ENCODE measurements at regions not wholly inside any gene's neighbourhood (a gene's known extent, or its start where the extent isn't known, plus 50 kb on each side); places are given as distances from the start of the nearest gene placed in this dataset.
"Not testable (repeated sequence)": the region's sequence is repeated elsewhere in the genome, so short reads cannot be mapped to it uniquely, and the experiment has no call there.

- DNase-seq (ENCODE audit: low read depth) (no peak), FAIRE-seq (no peak)
- no peak overlapping the region for H3K27ac ChIP-seq (ENCODE audit: low read depth, low read length)
- H3K4me1 ChIP-seq (ENCODE audit: insufficient read depth, low read length), result no peaks in the 10 kb centered on the region
- no peak overlapping the region for H3K27ac Mint-ChIP-seq (ENCODE audit: unreplicated experiment)
- no peaks in the 10 kb centered on the region for H3K27me3 Mint-ChIP-seq (ENCODE audit: low read depth, unreplicated experiment)
- no peak overlapping the region for H2AFZ ChIP-seq (ENCODE audit: low read depth, low read length)
- no peaks in the 10 kb centered on the region for H3K4me1 Mint-ChIP-seq (ENCODE audit: low read depth, unreplicated experiment)
- H3K9me3 ChIP-seq (ENCODE audit: insufficient read depth, low read depth, low read length), result peaks cover 8% of the 10 kb centered on the region
- H3K9ac ChIP-seq (ENCODE audit: low read length), result no peak overlapping the region
- H3K4me2 ChIP-seq (ENCODE audit: low read length), result no peak overlapping the region
- H3K27me3 ChIP-seq (ENCODE audit: insufficient read depth, low read length), result no peaks in the 10 kb centered on the region
- no peaks in the 10 kb centered on the region for H3K36me3 Mint-ChIP-seq (ENCODE audit: low read depth, unreplicated experiment)
- H4K20me1 ChIP-seq (ENCODE audit: insufficient read depth, low read length), result no peaks in the 10 kb centered on the region
- no peak overlapping the region for H3K4me3 Mint-ChIP-seq (ENCODE audit: unreplicated experiment)
- peaks cover 18% of the 10 kb centered on the region for H3K9me3 Mint-ChIP-seq (ENCODE audit: unreplicated experiment)
- H3K4me3 ChIP-seq (ENCODE audit: insufficient read depth, low read depth, low read length), result no peak overlapping the region
- H3K79me2 ChIP-seq (ENCODE audit: insufficient read depth, low read length), result no peaks in the 10 kb centered on the region
- H3K36me3 ChIP-seq (ENCODE audit: insufficient read depth, low read length), result no peaks in the 10 kb centered on the region
- TF ChIP-seq EZH2 (IDR thresholded peaks at IDR 0.05; ENCODE audit: insufficient read depth, low read length), result no peak
- no peak for TF ChIP-seq CTCF (IDR thresholded peaks at IDR 0.05; ENCODE audit: insufficient read depth, low read depth, low read length)
Observed at GRCh38 chr20:30488941-30489613, 768.4 kb upstream of the DEFB115 start.

GRCh38 chr20:30489614-30490003, 767.9 kb upstream of the DEFB115 start:
- Histone ChIP-seq H3K36me3 (ENCODE audit: insufficient read depth, low read length) (no peaks in the 10 kb centered on the region), H3K9me3 (ENCODE audit: insufficient read depth, low read depth, low read length) (peaks cover 8% of the 10 kb centered on the region), H3K4me2 (ENCODE audit: low read length) (no peak overlapping the region), H2AFZ (ENCODE audit: low read depth, low read length) (no peak overlapping the region), H3K4me3 (ENCODE audit: insufficient read depth, low read depth, low read length) (no peak overlapping the region), H3K9ac (ENCODE audit: low read length) (no peak overlapping the region), H3K4me1 (ENCODE audit: insufficient read depth, low read length) (no peaks in the 10 kb centered on the region), H3K27me3 (ENCODE audit: insufficient read depth, low read length) (no peaks in the 10 kb centered on the region), H4K20me1 (ENCODE audit: insufficient read depth, low read length) (no peaks in the 10 kb centered on the region), H3K27ac (ENCODE audit: low read depth, low read length) (no peak overlapping the region), H3K79me2 (ENCODE audit: insufficient read depth, low read length) (no peaks in the 10 kb centered on the region)
- Mint-ChIP-seq H3K36me3 (ENCODE audit: low read depth, unreplicated experiment) (no peaks in the 10 kb centered on the region), H3K27me3 (ENCODE audit: low read depth, unreplicated experiment) (no peaks in the 10 kb centered on the region), H3K9me3 (ENCODE audit: unreplicated experiment) (peaks cover 18% of the 10 kb centered on the region), H3K4me1 (ENCODE audit: low read depth, unreplicated experiment) (no peaks in the 10 kb centered on the region), H3K27ac (ENCODE audit: unreplicated experiment) (no peak overlapping the region), H3K4me3 (ENCODE audit: unreplicated experiment) (no peak overlapping the region)
- no peak for DNase-seq (ENCODE audit: low read depth)
- TF ChIP-seq EZH2 (IDR thresholded peaks at IDR 0.05; ENCODE audit: insufficient read depth, low read length) (no peak), CTCF (IDR thresholded peaks at IDR 0.05; ENCODE audit: insufficient read depth, low read depth, low read length) (no peak)
- no peak for FAIRE-seq

GRCh38 chr20:30491016-30491415, 766.4 kb upstream of the DEFB115 start:
- H3K27ac Mint-ChIP-seq (ENCODE audit: unreplicated experiment), result no peak overlapping the region
- DNase-seq (ENCODE audit: low read depth) (no peak), FAIRE-seq (no peak)
- no peaks in the 10 kb centered on the region for H3K4me1 Mint-ChIP-seq (ENCODE audit: low read depth, unreplicated experiment)
- Histone ChIP-seq H2AFZ (ENCODE audit: low read depth, low read length) (no peak overlapping the region), H3K4me1 (ENCODE audit: insufficient read depth, low read length) (no peaks in the 10 kb centered on the region), H3K27me3 (ENCODE audit: insufficient read depth, low read length) (no peaks in the 10 kb centered on the region), H3K9ac (ENCODE audit: low read length) (no peak overlapping the region), H3K27ac (ENCODE audit: low read depth, low read length) (no peak overlapping the region), H3K9me3 (ENCODE audit: insufficient read depth, low read depth, low read length) (peaks cover 5% of the 10 kb centered on the region), H3K4me3 (ENCODE audit: insufficient read depth, low read depth, low read length) (no peak overlapping the region), H3K36me3 (ENCODE audit: insufficient read depth, low read length) (no peaks in the 10 kb centered on the region), H4K20me1 (ENCODE audit: insufficient read depth, low read length) (no peaks in the 10 kb centered on the region), H3K4me2 (ENCODE audit: low read length) (no peak overlapping the region), H3K79me2 (ENCODE audit: insufficient read depth, low read length) (no peaks in the 10 kb centered on the region)
- H3K36me3 Mint-ChIP-seq (ENCODE audit: low read depth, unreplicated experiment), result no peaks in the 10 kb centered on the region
- no peak overlapping the region for H3K4me3 Mint-ChIP-seq (ENCODE audit: unreplicated experiment)
- H3K9me3 Mint-ChIP-seq (ENCODE audit: unreplicated experiment), result peaks cover 13% of the 10 kb centered on the region
- H3K27me3 Mint-ChIP-seq (ENCODE audit: low read depth, unreplicated experiment), result no peaks in the 10 kb centered on the region
- TF ChIP-seq CTCF (IDR thresholded peaks at IDR 0.05; ENCODE audit: insufficient read depth, low read depth, low read length), result no peak
- no peak for TF ChIP-seq EZH2 (IDR thresholded peaks at IDR 0.05; ENCODE audit: insufficient read depth, low read length)

- H3K9me3 Mint-ChIP-seq (ENCODE audit: unreplicated experiment); H3K27ac ChIP-seq (ENCODE audit: low read depth, low read length); H3K36me3 ChIP-seq (ENCODE audit: insufficient read depth, low read length); H3K9ac ChIP-seq (ENCODE audit: low read length); DNase-seq (ENCODE audit: low read depth); H3K27ac Mint-ChIP-seq (ENCODE audit: unreplicated experiment); H3K4me2 ChIP-seq (ENCODE audit: low read length); H3K9me3 ChIP-seq (ENCODE audit: insufficient read depth, low read depth, low read length); H3K79me2 ChIP-seq (ENCODE audit: insufficient read depth, low read length); H3K27me3 Mint-ChIP-seq (ENCODE audit: low read depth, unreplicated experiment); H3K27me3 ChIP-seq (ENCODE audit: insufficient read depth, low read length); H3K4me1 Mint-ChIP-seq (ENCODE audit: low read depth, unreplicated experiment); FAIRE-seq; H3K36me3 Mint-ChIP-seq (ENCODE audit: low read depth, unreplicated experiment); H4K20me1 ChIP-seq (ENCODE audit: insufficient read depth, low read length); H3K4me3 ChIP-seq (ENCODE audit: insufficient read depth, low read depth, low read length); H3K4me1 ChIP-seq (ENCODE audit: insufficient read depth, low read length); H2AFZ ChIP-seq (ENCODE audit: low read depth, low read length); H3K4me3 Mint-ChIP-seq (ENCODE audit: unreplicated experiment): not testable (repeated sequence)
Observed at GRCh38 chr20:30496656-30497055, 760.8 kb upstream of the DEFB115 start.

Data from astrocyte (in vitro differentiated cells and primary cell).